ENCODE measurements at regions not wholly inside any gene's neighbourhood (a gene's known extent, or its start where the extent isn't known, plus 50 kb on each side); places are given as distances from the start of the nearest gene placed in this dataset.
A peak's percentile ranks its signal among the peaks of the same experiment; 100 is the strongest.
"Not testable (repeated sequence)": the region's sequence is repeated elsewhere in the genome, so short reads cannot be mapped to it uniquely, and the experiment has no call there.

DNA sequence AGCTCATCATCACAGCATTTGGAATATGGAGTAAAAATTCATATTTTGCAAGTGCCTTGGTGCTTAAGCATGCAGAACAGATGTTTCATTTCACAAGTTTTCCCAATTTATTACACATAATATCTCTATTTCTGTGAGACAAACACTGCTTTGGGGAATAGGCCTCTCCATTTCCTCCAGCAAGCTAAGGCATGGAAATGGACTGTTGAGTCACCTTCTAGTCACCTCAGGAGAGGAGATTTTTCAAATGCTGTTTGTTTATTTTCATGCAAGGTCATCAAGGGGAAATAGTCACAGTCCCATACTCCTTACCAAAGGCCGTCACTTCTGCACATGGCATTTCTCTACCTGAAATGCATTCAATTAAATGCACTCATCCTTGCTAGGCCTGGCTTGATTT lies 57.4 kb upstream of the NUTM2D start:
- not testable (repeated sequence) for DNase-seq (ENCODE audit: low read depth in 1 of 2, low spot score in 1 of 2); H3K27ac ChIP-seq

DNA sequence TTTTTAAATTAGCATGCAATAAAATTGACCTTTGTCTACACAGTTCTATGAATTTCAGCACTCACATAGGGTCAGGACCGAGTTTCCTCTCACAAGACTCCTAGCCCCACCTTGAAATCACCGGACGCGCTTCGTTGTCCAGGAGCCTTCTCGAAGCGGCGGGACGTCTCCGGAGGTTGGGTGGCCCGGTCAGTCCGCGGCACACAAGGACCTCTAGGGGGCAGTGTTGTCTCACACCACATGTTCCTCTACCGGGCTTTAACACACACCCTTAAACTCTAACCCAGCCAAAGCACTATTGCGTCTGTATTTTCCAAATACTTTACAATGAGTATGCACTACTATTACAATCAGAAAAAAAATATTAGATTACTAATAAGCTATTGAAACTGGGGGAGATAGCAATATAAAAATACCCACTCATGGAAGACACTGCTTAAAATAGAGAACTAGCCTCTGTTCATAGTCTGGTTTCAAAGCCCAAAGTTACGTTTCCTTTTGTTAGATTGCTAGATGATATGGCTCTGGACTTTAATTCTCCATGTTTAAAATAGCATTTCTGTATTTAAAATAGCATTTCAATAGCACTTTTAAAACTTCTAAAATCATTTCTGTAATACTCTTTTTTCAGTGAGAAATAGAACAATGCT lies 56.0 kb upstream of the NUTM2D start:
- not testable (repeated sequence) for H3K9me3 ChIP-seq (ENCODE audit: low read depth); H3K4me3 ChIP-seq; DNase-seq (ENCODE audit: low read depth in 1 of 2, low spot score in 1 of 2); H3K27me3 ChIP-seq; H3K27ac ChIP-seq; H3K36me3 ChIP-seq; H3K4me1 ChIP-seq (ENCODE audit: low read depth)
- TF ChIP-seq, protein P1, sequence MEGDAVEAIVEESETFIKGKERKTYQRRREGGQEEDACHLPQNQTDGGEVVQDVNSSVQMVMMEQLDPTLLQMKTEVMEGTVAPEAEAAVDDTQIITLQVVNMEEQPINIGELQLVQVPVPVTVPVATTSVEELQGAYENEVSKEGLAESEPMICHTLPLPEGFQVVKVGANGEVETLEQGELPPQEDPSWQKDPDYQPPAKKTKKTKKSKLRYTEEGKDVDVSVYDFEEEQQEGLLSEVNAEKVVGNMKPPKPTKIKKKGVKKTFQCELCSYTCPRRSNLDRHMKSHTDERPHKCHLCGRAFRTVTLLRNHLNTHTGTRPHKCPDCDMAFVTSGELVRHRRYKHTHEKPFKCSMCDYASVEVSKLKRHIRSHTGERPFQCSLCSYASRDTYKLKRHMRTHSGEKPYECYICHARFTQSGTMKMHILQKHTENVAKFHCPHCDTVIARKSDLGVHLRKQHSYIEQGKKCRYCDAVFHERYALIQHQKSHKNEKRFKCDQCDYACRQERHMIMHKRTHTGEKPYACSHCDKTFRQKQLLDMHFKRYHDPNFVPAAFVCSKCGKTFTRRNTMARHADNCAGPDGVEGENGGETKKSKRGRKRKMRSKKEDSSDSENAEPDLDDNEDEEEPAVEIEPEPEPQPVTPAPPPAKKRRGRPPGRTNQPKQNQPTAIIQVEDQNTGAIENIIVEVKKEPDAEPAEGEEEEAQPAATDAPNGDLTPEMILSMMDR (IDR thresholded peaks at IDR 0.05; ENCODE audit: low read depth, low read length), result peak; percentile 3

More for the DNA sequence above, 57.4 kb upstream of the NUTM2D start:
- H3K4me1 ChIP-seq (ENCODE audit: low read depth); H3K27me3 ChIP-seq; H3K9me3 ChIP-seq (ENCODE audit: low read depth); H3K36me3 ChIP-seq; H3K4me3 ChIP-seq: not testable (repeated sequence)

DNA sequence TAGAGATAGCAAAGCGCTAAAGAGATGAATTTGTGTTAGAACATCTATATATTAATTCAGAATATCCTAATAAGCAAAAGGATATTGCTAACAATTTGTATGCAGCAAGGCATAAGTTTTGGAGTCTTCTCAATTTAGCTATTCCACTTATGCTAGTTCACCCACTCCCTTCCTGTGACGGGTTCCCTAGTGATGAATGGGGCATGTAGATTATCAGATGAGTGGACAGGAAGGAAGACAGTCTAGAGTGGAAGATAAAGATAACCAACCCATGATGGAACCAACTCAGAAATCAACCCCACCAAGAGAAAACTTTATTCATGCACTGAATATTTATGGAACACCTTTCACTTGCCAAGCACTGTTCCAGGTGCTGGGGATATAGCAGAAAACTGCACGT lies 55.4 kb upstream of the NUTM2D start:
- not testable (repeated sequence) for H3K36me3 ChIP-seq; H3K27ac ChIP-seq; H3K27me3 ChIP-seq; DNase-seq (ENCODE audit: low read depth in 1 of 2, low spot score in 1 of 2); H3K4me3 ChIP-seq; H3K9me3 ChIP-seq (ENCODE audit: low read depth); H3K4me1 ChIP-seq (ENCODE audit: low read depth)

DNA sequence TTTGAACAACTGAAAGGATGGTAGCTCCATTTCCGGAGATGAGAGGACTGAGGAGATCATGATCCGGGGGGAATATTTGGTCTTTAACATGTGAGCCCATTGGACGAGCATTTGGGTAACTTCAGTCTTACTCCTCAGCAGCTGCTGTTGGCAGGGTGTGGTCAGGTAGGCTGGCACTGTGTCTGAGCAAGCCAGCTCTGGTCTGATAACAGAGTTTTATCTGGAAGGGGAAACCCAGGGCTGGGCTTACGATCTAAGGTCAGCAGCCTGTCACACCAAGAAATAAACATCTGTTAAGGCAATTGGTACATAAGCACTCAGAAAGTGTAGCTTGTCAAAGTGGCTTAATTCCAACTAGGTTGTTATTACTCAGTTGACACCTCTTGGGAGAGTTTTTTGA lies 53.8 kb upstream of the NUTM2D start:
- not testable (repeated sequence) for H3K4me3 ChIP-seq; H3K27me3 ChIP-seq; H3K4me1 ChIP-seq (ENCODE audit: low read depth); H3K9me3 ChIP-seq (ENCODE audit: low read depth); DNase-seq (ENCODE audit: low read depth in 1 of 2, low spot score in 1 of 2); H3K27ac ChIP-seq; H3K36me3 ChIP-seq

DNA sequence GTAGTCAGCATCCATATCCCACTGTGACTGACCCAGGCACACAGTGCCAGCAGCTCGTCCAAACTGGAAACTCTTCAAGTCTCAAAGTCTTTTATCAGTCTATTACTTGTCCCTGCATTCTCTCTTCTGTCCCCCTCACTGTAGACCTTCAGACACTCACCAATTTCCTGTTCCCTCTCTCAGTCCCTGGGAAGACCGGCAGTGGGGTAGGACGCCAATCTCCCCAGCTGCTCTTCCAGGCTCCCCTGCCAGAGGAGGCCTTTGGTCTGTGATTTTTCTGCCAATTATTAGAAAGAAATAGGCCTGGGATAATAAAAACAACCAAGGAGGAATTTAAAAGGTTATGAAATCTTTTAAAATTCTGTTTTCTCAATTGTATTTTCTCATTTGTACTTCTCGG lies 50.9 kb upstream of the NUTM2D start:
- not testable (repeated sequence) for H3K9me3 ChIP-seq (ENCODE audit: low read depth); H3K4me1 ChIP-seq (ENCODE audit: low read depth); H3K36me3 ChIP-seq; H3K4me3 ChIP-seq; DNase-seq (ENCODE audit: low read depth in 1 of 2, low spot score in 1 of 2); H3K27ac ChIP-seq; H3K27me3 ChIP-seq

Data from cardiac muscle cell (in vitro differentiated cells and primary cell).